Transverse colon (tissue), 4 donors: ENCODE measurements at regions not wholly inside any gene's neighbourhood (a gene's known extent, or its start where the extent isn't known, plus 50 kb on each side); places are given as distances from the start of the nearest gene placed in this dataset.

Experiments
- DNase-seq: peaks from one replicate; pipeline ENCODE4 v3.0.0-alpha.2; 2019
- H3K27ac ChIP-seq, 4 donors: fragments of 200-600 bp; sonication (generic); 2 replicates each; pipeline ENCODE4 v1.5.1; 2016 to 2018; ENCODE audit warnings: inconsistent platforms in 4 of 4
- H3K27me3 ChIP-seq: fragments of 200-600 bp; sonication (generic); 2 replicates; pipeline ENCODE4 v1.5.1; 2017; ENCODE audit warnings: inconsistent platforms
- H3K36me3 ChIP-seq, 4 donors: fragments of 200-600 bp; sonication (generic); 2 replicates each; pipeline ENCODE4 v1.5.1; 2017 to 2019; ENCODE audit warnings: inconsistent platforms in 4 of 4
- H3K4me1 ChIP-seq, 4 donors: fragments of 200-600 bp; sonication (generic); 2 replicates each; pipeline ENCODE4 v1.5.1; 2017 to 2020; ENCODE audit warnings: inconsistent platforms in 4 of 4
- H3K4me3 ChIP-seq, 4 donors: fragments of 200-600 bp; sonication (generic); 1 replicate in 1 of 4; 2 replicates in 3 of 4; pipeline versions ENCODE4 v1.5.1 to v1.6.1; 2017 to 2019; ENCODE audit warnings: inconsistent platforms in 4 of 4
- H3K9me3 ChIP-seq, 2 donors: fragments of 200-600 bp; sonication (generic); 2 replicates each; pipeline ENCODE4 v1.5.1; 2017 to 2019; ENCODE audit warnings: inconsistent platforms in 2 of 2
- EP300 ChIP-seq: sonication (generic); formaldehyde crosslinking; IDR thresholded peaks from one replicate; pipeline ENCODE4 v1.6.1; 2017; ENCODE audit warnings: antibody characterized with exemption, low read depth
- POLR2A ChIP-seq: fragments of 450-650 bp; IDR thresholded peaks from one replicate; pipeline ENCODE4 v1.6.1; 2016; ENCODE audit warnings: antibody characterized with exemption, mild to moderate bottlenecking, moderate library complexity
- POLR2AphosphoS5 ChIP-seq, 3 donors: sonication (generic); formaldehyde crosslinking; IDR thresholded peaks; one replicate each; pipeline ENCODE4 v1.6.1; 2016; ENCODE audit warnings: antibody characterized with exemption in 3 of 3
- WGBS, 2 donors: methylation state at CpG; one replicate each; pipeline ENCODE4 v1.1.5; 2018; ENCODE audit warnings: low coverage in 1 of 2; 5-methylcytosine and 5-hydroxymethylcytosine counted together
- in situ Hi-C, 4 donors: fragments of 200-750 bp; cut with MboI; loops; one replicate each; pipeline versions ENCODE4 v1.15.0 to v1.15.1; 2017; ENCODE audit warnings: low sequenced_read_pairs in 3 of 4, low pct_ligation_motif_present in 1 of 4, low pct_unique_long_range_greater_than_20kb in 1 of 4
- intact Hi-C: fragments of 100-400 bp; cut with DNase I; formaldehyde crosslinking; loops from one replicate; pipeline ENCODE4 v1.15.1; 2023; ENCODE audit warnings: low total_unique reads
- TF ChIP-seq, protein P1 (sequence below), 5 experiments: fragments of 200-600 bp in 3 of 5; fragments of 450-650 bp in 2 of 5; sonication (generic) in 3 of 5; IDR thresholded peaks; 1 replicate in 2 of 5; 2 replicates in 3 of 5; pipeline ENCODE4 v1.5.1; 2016 to 2017; ENCODE audit warnings: antibody characterized with exemption in 5 of 5, inconsistent platforms in 3 of 5, mild to moderate bottlenecking in 2 of 5, moderate library complexity in 1 of 5

DNA sequence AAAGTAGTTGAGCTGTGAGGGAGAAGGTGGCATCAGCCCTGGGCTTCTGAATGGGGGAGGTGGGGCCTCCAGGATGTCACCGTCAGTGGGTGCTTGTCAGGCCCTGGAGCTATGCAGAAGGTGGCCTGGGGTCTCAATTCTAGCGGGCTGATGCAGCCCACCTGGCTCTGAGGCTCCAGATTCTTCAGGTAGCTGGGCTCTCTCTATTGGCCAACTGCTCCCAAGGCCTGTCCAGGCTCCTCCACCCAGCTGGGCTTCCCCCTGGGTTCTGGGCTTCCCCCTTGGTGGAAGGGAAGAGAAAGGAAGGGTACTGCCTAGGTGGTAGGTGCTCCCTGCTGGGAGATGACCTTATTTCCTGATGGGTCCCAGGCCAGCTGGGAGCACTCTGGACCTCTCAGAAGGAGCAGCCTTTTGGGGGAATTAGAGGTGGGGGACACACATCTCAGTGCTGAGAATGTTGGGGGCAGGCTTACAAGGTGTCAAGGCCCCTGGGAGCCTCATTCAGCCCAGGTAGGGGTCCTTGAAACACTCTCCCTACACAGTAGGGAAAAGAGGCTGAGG, 1728.3 kb downstream of the TP53TG3F start:
- WGBS, 2 donors, result 65% methylated on average over 2 of the region's 2 CpGs; no CpG with 5 or more reads in 1 of the 2 donors
- Histone ChIP-seq H3K27ac (no peak overlapping the region), H3K9me3 (no peaks in the 10 kb centered on the region), H3K4me1 (no peaks in the 10 kb centered on the region), H3K4me3 (no peak overlapping the region), H3K27me3 (no peaks in the 10 kb centered on the region), H3K36me3 (no peaks in the 10 kb centered on the region)
- in situ Hi-C loops, result no loop called here
- TF ChIP-seq EP300, result no peak
- no peak for TF ChIP-seq POLR2AphosphoS5 (IDR thresholded peaks at IDR 0.05)
- no peak for TF ChIP-seq POLR2A
- TF ChIP-seq, protein P1, sequence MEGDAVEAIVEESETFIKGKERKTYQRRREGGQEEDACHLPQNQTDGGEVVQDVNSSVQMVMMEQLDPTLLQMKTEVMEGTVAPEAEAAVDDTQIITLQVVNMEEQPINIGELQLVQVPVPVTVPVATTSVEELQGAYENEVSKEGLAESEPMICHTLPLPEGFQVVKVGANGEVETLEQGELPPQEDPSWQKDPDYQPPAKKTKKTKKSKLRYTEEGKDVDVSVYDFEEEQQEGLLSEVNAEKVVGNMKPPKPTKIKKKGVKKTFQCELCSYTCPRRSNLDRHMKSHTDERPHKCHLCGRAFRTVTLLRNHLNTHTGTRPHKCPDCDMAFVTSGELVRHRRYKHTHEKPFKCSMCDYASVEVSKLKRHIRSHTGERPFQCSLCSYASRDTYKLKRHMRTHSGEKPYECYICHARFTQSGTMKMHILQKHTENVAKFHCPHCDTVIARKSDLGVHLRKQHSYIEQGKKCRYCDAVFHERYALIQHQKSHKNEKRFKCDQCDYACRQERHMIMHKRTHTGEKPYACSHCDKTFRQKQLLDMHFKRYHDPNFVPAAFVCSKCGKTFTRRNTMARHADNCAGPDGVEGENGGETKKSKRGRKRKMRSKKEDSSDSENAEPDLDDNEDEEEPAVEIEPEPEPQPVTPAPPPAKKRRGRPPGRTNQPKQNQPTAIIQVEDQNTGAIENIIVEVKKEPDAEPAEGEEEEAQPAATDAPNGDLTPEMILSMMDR (IDR thresholded peaks at IDR 0.05), result no peak
- intact Hi-C loops, result no loop called here
- DNase-seq, result no peak

DNA sequence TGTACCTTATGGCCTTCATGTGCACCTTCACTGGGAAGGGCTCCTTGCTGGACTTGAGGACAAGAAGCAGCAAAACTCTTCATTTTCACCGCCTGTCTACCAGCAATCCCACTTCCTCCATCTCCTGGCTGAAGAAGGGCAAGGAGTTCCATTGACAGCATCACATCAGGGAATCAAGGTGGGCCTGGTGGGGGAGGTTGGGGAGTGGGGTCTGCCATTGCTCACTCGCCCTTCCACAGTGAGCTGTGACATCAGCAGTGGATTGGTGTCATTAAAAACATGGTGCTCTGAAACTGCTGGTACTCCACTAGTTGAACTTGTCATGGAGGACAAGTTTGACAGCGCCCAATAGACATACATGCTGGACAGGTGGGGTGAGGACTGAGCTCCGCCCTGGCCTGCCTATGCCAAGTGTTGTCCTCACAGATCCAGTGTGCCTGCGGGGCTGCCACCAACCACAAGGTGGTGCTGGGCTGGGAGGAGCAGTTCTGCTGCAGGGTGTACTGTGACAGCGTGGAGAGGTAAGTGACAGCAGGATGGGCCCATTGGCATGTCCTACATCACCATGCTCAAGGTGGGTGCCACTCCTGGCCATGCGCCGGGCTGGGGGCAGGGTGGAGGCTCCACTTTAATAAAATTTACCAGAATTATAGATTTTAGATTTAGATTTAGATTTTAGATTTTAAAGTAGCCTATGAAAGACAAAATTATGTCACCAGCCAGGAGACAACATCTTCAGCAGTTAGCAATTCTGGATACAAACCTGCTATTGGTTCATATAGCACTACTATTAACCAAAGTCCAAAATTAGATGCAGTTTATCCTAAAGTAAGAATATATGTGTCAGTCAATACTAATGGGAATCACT, 1729.1 kb downstream of the TP53TG3F start:
- Histone ChIP-seq H3K4me3 (no peak overlapping the region), H3K27me3 (no peaks in the 10 kb centered on the region), H3K36me3 (no peaks in the 10 kb centered on the region), H3K27ac (no peak overlapping the region), H3K4me1 (no peaks in the 10 kb centered on the region), H3K9me3 (no peaks in the 10 kb centered on the region)
- in situ Hi-C loops, result no loop called here
- WGBS, 2 donors, result 50 to 70% methylated on average over 2 to 8 of the region's 8 CpGs
- intact Hi-C loops, result no loop called here
- no peak for DNase-seq
- TF ChIP-seq EP300, result no peak
- no peak for TF ChIP-seq POLR2AphosphoS5 (IDR thresholded peaks at IDR 0.05)
- TF ChIP-seq, protein P1 (IDR thresholded peaks at IDR 0.05), result no peak
- TF ChIP-seq POLR2A, result no peak

DNA sequence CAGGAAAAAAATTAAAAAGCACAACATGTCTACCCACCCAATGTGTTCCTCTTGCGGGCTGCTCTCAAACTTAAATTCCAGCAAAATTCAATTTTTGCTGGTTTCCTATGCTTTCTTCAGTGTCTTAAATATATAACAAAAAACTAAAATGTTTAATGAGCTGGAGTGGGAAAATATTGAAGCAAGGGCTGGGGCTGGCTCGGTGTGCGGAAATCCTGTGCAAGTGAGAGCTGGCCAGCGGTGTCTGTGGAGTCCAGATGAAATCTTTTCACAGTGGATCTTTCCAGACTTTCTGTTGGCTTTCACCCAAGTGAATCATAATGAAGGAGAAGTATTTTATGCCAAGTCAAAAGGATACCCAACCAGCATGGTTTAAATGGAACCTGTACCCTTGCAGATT, 1733.6 kb downstream of the TP53TG3F start:
- DNase-seq, result no peak
- Histone ChIP-seq H3K4me1 (no peaks in the 10 kb centered on the region), H3K27me3 (no peaks in the 10 kb centered on the region), H3K4me3 (no peak overlapping the region), H3K36me3 (no peaks in the 10 kb centered on the region), H3K9me3 (no peaks in the 10 kb centered on the region), H3K27ac (no peak overlapping the region)
- intact Hi-C loops, result no loop called here
- TF ChIP-seq, protein P1 (IDR thresholded peaks at IDR 0.05), result no peak
- TF ChIP-seq EP300, result no peak
- TF ChIP-seq POLR2A, result no peak
- no peak for TF ChIP-seq POLR2AphosphoS5 (IDR thresholded peaks at IDR 0.05)
- in situ Hi-C loops, result no loop called here
- 84 to 85% methylated on average over 4 of the region's 4 CpGs for WGBS, 2 donors

DNA sequence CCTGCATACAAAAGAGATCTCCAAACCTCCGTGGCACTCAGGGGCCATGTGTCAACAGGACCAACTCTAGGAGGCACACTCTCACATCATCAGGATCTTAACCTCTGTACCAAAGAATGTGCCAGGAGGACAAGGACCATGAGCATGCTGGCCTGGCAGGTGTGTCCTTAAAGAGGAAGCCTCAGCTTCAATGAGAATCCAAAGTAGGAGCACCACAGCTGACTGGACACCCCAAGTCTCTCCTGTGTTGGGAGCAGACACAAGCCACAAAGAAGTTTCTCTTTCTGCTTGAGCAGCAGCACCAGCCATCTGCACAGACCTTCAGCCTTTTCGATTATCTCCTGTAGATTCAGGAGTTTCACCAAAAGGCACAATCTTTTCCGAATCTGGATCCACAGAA, 1734.5 kb downstream of the TP53TG3F start:
- TF ChIP-seq POLR2A (no peak), POLR2AphosphoS5 (IDR thresholded peaks at IDR 0.05) (no peak), EP300 (no peak)
- TF ChIP-seq, protein P1 (IDR thresholded peaks at IDR 0.05), result no peak
- Histone ChIP-seq H3K36me3 (no peaks in the 10 kb centered on the region), H3K9me3 (no peaks in the 10 kb centered on the region), H3K27me3 (no peaks in the 10 kb centered on the region), H3K4me3 (no peak overlapping the region), H3K27ac (no peak overlapping the region), H3K4me1 (no peaks in the 10 kb centered on the region)
- WGBS, 2 donors, result 63% methylated on average over 3 of the region's 3 CpGs; no CpG with 5 or more reads in 1 of the 2 donors
- intact Hi-C loops, result no loop called here
- no peak for DNase-seq
- in situ Hi-C loops, result no loop called here
